ENCODE measurements at regions not wholly inside any gene's neighbourhood (a gene's known extent, or its start where the extent isn't known, plus 50 kb on each side); places are given as distances from the start of the nearest gene placed in this dataset.

DNA sequence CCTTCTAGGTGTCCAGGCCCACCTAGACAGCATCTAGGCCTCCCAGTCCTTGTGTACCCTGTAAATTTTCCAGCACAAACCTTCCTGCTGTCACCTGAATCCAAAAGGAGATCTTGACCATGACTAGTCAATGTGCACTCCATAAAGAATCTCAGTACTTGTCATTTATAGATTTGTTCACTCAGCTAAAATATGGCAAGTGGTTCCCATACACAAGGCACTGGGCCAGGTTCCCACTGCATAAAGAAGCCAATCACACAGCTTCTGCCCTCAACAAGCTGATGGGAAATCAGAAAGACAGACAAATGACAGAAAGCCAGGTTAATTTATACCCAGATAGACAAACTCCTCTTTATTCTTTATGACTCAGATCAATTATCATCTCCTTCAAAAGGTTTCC, 526.8 kb downstream of the CD83 start:
- ChIA-PET POLR2A (no interaction called here), CTCF (no interaction called here)
- Mint-ChIP-seq H3K27ac (no peak overlapping the region), H3K9me3 (no peaks in the 10 kb centered on the region), H3K27me3 (no peaks in the 10 kb centered on the region), H3K4me3 (no peak overlapping the region), H3K4me1 (peaks cover 30% of the 10 kb centered on the region), H3K36me3 (ENCODE audit: low read depth) (no peaks in the 10 kb centered on the region)
- intact Hi-C loops (cut with micrococcal nuclease) = no loop called here
- TF ChIP-seq, protein P1, sequence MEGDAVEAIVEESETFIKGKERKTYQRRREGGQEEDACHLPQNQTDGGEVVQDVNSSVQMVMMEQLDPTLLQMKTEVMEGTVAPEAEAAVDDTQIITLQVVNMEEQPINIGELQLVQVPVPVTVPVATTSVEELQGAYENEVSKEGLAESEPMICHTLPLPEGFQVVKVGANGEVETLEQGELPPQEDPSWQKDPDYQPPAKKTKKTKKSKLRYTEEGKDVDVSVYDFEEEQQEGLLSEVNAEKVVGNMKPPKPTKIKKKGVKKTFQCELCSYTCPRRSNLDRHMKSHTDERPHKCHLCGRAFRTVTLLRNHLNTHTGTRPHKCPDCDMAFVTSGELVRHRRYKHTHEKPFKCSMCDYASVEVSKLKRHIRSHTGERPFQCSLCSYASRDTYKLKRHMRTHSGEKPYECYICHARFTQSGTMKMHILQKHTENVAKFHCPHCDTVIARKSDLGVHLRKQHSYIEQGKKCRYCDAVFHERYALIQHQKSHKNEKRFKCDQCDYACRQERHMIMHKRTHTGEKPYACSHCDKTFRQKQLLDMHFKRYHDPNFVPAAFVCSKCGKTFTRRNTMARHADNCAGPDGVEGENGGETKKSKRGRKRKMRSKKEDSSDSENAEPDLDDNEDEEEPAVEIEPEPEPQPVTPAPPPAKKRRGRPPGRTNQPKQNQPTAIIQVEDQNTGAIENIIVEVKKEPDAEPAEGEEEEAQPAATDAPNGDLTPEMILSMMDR (IDR thresholded peaks at IDR 0.05) = no peak
- ATAC-seq (ENCODE audit: low read depth) (no peak), DNase-seq (no peak)

GRCh38 chr6:14645221-14645620, 527.6 kb downstream of the CD83 start:
- intact Hi-C loops (cut with micrococcal nuclease) = no loop called here
- no peaks in the 10 kb centered on the region for H3K9me3 Mint-ChIP-seq
- H3K4me3 Mint-ChIP-seq = no peak overlapping the region
- no peak for DNase-seq
- TF ChIP-seq, protein P1 (IDR thresholded peaks at IDR 0.05) = no peak
- no peak for ATAC-seq (ENCODE audit: low read depth)
- ChIA-PET CTCF (no interaction called here), POLR2A (no interaction called here)
- H3K4me1 Mint-ChIP-seq = peaks cover 24% of the 10 kb centered on the region
- no peak overlapping the region for H3K27ac Mint-ChIP-seq
- no peaks in the 10 kb centered on the region for H3K27me3 Mint-ChIP-seq
- H3K36me3 Mint-ChIP-seq (ENCODE audit: low read depth) = no peaks in the 10 kb centered on the region

GRCh38 chr6:14645841-14646240, 528.3 kb downstream of the CD83 start:
- Mint-ChIP-seq H3K27me3 (no peaks in the 10 kb centered on the region), H3K27ac (no peak overlapping the region), H3K36me3 (ENCODE audit: low read depth) (no peaks in the 10 kb centered on the region), H3K4me3 (no peak overlapping the region), H3K4me1 (peaks cover 17% of the 10 kb centered on the region), H3K9me3 (no peaks in the 10 kb centered on the region)
- intact Hi-C loops (cut with micrococcal nuclease) = no loop called here
- TF ChIP-seq, protein P1 (IDR thresholded peaks at IDR 0.05) = no peak
- POLR2A ChIA-PET = no interaction called here
- no peak for DNase-seq
- CTCF ChIA-PET = no interaction called here
- no peak for ATAC-seq (ENCODE audit: low read depth)

DNA sequence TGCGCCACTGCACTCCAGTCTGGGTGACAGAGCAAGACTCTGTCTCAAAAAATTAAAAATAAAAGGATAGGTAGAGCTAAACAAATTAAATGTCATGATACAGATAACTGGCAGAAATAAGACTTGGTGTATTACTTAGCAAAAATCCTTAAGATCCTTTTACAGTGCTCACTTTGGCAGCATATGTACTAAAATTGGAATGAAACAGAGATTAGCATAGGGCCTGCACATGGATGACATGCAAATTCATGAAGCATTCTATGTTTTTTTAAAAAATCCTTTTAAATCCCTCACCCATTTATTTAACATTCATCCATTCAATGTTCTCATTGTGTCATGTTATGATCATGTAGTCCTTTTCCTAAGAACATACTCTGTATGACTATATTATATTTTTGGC, 528.8 kb downstream of the CD83 start:
- Mint-ChIP-seq H3K4me3 (no peak overlapping the region), H3K9me3 (no peaks in the 10 kb centered on the region), H3K36me3 (ENCODE audit: low read depth) (no peaks in the 10 kb centered on the region), H3K4me1 (peaks cover 12% of the 10 kb centered on the region), H3K27me3 (no peaks in the 10 kb centered on the region), H3K27ac (no peak overlapping the region)
- POLR2A ChIA-PET = no interaction called here
- DNase-seq (no peak), ATAC-seq (ENCODE audit: low read depth) (no peak)
- intact Hi-C loops (cut with micrococcal nuclease) = no loop called here
- TF ChIP-seq, protein P1 (IDR thresholded peaks at IDR 0.05) = no peak
- CTCF ChIA-PET = no interaction called here

GRCh38 chr6:14647357-14647756, 529.8 kb downstream of the CD83 start:
- no peak overlapping the region for H3K27ac Mint-ChIP-seq
- CTCF ChIA-PET = interaction anchor here (0.7 kb wide), 1 partner anchor 8 kb away, joined by 3 read pairs; no protein-coding TSS in a partner anchor
- H3K36me3 Mint-ChIP-seq (ENCODE audit: low read depth) = no peaks in the 10 kb centered on the region
- DNase-seq = no peak
- intact Hi-C loops (cut with micrococcal nuclease) = no loop called here
- POLR2A ChIA-PET = interaction anchor here (0.7 kb wide), 1 partner anchor 986 kb away, joined by 8 read pairs; no protein-coding TSS in a partner anchor
- H3K4me3 Mint-ChIP-seq = no peak overlapping the region
- H3K27me3 Mint-ChIP-seq = no peaks in the 10 kb centered on the region
- H3K9me3 Mint-ChIP-seq = no peaks in the 10 kb centered on the region
- no peak for ATAC-seq (ENCODE audit: low read depth)
- H3K4me1 Mint-ChIP-seq = peaks cover 6% of the 10 kb centered on the region
- TF ChIP-seq, protein P1 (IDR thresholded peaks at IDR 0.05) = no peak

All from activated B cell treated with CpG ODN at 0.5 μM for 24 hours (primary cell).